ENCODE measurements at regions not wholly inside any gene's neighbourhood (a gene's known extent, or its start where the extent isn't known, plus 50 kb on each side); places are given as distances from the start of the nearest gene placed in this dataset.
A peak's percentile ranks its signal among the peaks of the same experiment; 100 is the strongest.

DNA sequence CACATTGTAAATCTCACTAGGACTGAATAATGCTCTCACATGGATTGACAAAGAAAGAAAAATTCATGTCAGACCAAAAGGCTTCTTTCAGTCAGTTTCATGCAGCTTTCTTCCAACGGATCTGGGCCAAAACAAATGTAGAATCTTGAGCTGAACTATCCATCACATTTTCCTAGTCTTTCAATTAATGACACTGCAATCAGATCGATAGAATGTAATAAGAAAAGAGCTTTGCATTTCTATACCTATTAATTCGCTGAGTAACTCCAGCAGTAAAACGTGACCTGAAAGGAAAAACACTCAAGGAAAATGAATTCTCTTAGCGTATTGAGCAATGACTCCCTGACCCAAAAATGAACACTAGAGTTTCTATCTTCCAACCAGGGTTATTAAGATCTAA, 194.8 kb upstream of the BLID start:
- DNase-seq: peak; percentile 76

DNA sequence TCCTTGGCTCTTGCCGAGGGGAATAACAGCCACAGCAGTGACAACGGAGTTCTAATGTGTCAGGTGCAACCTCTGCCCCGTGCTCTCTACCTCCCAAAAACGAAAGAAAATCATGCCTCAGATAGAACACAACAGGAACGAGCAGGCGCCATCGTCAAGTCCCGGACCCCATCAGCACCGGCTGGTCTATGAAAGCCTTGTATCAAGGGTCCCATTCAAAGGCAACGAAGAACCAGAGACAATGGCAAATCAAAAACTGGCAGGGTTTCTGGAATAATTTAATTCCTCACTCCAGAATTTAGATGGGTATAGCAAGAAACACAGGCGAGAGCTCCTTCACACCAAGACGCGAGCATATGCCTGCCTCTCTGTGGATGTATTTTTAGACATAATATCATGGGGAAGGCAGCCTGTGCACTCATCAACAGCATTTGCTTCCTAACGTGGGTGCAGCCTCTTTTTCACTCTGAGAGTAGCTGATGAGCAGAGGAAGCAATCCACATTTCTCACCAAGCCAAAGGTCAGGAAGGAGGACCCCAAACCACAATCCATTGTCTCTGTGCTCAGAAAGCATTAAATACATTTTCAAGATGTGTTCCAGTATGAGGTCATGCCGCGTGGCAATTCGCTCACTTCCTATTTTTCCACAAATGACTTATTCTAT, 193.4 kb upstream of the BLID start:
- DNase-seq: peak; percentile 69

DNA sequence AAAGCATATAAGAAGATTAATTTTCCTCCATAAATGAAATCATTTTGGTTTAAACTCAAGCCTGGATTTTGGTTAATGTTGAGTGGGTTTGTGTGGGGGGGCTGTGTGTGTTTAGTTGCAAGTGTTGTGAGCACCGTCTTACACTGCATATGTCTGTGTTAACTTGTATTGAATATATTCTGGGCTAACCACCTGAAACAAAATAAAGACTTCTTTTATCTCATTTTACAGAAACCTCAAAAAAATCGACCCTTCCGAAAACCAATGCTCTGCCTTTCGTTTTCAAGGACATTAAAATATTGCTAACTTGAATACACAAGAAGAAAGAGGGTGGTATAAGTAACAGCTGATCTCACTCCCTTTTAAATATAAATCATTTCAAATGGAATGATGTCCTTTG, 192.2 kb upstream of the BLID start:
- peak; percentile 34 for DNase-seq

DNA sequence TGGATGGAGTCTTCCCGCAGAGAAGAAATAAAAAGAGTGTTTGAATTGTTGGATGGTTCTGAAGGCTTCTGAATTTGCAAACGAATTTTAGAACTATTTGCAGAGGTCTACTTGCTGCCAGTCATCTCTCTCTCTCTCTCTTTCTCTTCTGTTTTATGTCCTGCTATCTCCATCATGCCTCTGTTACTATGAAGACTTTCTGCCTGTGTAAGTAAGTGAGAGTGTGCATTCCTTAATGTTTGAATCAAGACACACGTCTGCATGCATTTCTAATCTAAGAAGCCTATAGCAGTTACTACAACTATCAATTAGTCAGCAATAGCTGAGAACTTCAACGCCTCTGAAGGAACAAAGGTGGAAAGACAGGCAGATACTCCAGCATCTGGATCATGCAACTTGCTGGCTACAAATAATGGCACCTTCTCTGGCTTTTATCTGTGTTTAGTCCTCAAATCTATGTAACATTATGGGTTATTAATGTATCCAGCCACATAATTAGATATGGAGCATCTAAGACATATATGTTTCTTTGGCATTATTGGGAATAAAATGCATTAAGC, 191.5 kb upstream of the BLID start:
- peak; percentile 49 for DNase-seq

DNA sequence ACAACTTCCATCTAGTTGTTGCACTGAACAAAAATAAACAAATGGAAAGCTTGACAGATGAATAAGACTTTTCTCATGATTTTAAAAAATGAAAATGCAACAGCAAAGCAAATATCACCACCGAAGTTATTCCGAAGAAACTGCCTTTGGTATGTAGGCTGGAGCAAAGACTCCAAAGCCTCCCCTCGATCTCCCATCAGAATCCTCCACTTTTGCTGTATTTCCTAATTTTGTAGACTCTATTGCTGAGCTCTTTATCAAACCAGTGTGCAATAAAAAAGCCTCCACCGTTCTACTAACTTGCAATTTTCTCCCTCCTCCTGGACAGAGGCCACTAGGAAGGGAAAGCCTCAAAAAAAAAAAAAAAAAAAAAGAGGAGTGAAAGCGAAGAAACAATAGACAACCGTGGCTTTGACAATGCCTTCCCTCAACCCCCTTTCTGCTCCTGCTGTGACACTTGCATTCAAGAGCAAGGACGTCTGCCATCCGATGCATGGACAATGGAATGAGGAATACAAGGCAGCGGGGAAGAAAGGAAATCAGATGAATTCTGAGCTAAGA, 190.9 kb upstream of the BLID start:
- DNase-seq: peak; percentile 35

DNA sequence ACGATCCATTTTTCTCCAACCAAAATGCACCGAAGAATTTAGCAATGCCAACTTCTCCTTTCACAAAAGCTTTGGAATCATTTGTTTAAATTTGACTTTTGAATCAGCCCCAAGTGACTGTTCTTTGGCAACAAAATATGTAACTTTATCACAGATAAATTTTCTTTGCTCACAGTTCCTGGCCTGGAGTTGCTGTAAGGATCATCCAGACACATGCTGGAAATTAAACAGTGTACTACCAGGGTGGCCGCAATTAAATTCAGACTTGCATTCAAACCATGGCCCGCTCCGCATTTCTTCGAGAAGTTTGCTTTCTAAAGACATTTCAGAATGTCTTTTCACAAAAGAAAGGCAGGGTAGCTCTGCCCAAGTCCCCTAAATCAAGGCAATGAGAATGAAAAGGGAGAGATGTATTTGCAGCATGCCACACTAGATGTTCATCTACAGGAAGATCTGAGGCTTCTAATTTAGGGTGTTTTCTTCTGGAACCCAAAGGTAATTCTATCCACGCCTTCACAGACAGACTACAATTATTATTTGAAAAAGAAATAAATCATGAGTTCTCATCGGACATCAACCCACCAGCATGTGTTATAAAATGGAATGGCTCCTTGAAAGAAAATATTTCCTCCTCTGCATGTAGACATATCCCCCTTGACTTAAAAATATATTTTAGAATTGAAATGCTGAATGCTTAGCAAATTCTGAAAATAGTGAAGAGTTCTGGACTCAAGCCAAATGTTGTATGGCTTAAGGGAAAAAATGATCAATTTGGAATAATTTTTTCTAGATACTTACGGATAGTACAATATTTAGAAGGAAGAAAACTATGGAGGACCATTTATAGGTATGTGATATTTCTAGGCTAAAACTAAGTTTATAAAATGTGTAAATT, 189.7 kb upstream of the BLID start:
- peak; percentile 34 for DNase-seq

DNA sequence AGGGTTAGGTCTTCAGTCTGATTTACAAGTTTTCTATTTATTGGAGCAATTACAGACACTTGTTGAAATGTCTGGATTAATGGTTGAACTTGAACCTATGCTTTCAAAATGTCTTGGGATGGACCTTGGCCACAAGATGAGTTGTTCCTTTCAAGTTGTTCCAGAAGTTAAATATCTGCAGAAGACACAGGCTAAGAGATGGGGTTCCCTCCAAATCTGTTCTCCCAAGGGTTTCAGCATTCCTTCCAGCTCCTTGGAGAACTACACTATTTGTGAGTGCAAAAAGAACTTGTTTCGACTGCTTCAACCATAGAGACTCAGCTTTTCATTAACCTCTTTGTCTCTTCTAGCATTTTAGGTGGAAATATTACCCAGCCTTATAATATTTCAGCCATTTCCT, 189.0 kb upstream of the BLID start:
- no peak for DNase-seq

DNA sequence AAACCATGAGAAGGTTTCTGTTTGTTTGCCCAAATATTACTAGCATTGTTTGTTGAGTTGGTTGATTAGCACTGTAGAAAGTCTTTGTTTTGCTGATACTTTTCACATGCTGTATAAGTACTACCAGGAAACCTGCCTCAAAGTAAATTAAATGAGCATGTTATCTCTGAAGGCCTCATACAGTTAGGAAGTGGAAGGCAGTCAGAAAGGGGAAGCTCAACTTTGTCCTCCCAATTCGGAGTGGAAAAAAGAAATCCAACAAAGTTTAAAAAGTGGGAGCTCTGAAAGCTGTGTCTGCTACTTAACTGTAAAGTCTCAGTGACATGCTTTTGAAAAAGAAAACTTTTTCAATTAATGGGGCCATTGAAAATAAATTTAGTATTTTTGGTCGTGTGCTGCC, 188.3 kb upstream of the BLID start:
- no peak for DNase-seq

DNA sequence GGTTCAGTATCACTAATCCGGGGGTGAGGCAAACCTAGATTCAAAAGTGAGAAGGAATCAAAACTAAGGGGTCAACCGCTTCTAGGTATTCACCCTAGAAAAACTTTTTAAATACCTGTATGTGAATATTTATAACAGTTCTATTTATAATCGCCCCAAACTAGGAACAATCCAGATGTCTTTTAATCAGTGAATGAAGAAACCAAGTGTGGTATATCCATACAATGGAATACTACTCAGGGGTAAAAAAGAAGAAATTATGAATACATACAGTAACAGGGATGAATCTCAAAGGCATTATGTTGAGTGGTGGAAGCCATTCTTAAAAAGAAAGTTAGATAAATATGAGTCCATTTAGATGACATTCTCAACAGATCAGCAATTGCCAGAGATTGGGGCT, 178.0 kb upstream of the BLID start:
- DNase-seq: no peak

DNA sequence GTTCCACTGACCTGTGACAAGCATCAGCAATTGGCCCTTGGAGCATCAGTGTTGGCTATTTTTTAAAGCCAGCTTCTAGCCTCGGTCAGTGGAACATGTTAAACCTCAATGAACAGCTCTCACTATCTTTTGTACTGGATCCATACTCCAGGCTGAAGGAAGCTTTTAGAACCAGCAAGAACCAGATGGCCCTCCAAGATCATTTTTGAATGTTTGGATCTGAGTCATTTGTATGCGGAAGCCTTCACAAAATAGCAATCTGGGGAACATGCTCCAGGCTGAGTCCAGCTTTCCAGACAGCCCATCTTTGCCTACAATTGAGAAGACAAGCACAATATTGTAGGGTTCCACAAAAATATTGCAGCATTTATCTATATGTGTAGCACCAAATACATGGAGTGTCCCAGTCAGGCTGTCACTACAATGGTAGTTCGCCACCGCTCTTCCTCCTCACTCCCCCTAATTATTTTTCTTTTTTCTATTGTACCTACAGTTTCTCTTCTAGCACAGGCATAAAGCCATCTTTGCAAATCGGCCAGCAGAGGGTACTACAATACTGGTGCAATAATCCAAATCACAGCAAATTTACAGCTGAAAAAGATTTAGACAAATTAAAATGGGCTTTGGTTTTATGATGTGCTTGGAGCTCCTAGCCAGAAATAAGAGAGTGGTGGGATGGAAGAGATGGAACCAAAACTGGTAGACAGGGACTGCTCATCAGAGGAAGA, 177.4 kb upstream of the BLID start:
- peak; percentile 25 for DNase-seq

DNA sequence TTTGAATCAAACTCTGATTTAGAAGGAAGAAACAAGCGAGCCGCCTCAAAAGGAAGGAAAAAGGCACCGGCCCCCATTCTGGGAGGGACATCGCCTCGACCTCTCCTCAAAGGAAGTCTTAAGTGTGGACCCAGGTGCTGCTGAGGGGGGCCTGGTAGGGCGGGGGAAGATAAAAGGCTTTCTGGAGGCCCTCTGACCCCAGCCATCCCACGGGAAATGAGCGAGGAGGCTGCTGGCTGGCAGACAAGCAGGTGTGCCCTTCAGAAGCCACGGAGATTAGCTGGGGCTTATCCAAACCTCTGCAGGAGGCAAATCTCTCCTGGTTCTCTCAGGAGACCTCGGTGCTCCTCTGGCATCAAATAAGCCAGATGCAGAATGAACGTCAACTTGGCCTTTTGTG, 171.4 kb upstream of the BLID start:
- no peak for DNase-seq

DNA sequence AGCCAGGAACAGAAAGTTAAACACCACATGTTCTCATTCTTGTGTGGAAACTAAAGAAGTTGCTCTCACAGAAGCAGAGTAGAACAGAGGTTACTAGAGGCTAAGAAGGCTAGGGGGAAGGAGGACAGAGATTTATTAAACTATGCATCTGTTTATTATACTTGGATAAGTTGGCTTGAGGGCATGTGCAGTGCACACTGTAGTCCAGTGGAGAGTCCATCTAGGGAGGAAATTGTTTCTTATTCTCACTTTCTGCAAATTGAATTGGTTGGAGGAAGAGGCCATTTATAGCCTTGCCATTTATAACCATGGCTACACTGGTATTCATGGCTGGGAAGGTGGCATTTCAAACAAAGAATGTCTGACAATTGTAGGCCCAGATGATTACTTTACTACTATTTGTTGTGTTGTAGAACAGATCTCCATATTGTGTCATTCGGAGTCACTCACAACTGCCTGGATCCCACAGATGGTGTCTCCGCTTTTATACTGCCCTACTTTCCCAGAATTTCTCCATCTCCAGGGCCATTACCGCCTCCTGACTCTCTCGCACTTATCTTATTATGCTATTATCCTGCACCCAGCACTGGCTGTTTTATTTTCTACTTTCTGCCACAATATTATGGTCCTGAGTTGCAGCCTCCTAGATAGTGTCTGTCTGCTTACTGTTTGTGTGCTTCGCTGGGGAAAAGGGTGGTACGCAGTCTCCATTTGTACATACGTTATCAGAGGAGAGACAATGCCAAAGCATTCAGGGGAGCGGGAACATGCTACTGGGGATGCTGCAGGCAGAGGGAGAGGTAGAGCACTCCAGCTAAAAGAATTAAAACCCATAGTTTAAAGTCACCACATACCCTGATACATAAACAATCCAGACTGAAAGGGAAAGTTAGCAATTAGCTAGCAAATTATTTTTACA, 169.3 kb upstream of the BLID start:
- DNase-seq: no peak

DNA sequence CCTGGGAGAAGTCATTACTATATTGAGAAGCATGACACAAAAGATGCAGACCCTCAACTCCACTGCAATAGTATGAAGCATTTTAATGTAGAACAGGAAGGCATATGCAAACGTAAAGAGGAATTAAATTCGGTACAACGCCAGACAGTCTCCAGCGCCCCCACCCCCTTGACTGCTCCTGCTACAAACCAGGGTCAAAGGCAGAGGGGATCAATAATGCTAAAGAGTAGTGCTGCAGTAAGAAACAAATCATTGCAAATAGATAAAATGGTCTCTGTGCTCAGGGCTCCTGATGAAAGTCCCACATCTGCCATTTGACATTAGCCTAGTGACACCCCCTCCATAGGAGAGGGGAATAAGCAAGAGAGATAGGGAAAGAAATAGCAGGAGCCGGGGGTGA, 164.9 kb upstream of the BLID start:
- no peak for DNase-seq

DNA sequence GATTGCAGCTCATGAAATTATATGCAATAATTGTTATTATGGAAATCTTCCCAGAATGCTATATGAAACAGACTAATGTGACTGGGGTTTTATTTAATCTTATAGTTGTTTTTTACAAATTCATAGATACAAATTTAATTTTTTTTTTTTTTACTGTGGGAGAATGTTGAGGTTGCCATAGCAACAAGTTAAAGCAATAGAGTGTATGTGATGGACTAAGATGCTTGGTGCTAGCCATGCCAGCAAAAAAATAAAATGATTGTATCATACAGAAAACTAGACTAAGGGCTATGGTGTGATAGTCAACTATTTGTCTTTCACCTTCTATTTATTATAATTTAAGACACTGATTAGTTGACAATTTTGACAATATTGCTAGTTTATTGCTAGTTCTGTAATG, 163.2 kb upstream of the BLID start:
- DNase-seq: no peak

DNA sequence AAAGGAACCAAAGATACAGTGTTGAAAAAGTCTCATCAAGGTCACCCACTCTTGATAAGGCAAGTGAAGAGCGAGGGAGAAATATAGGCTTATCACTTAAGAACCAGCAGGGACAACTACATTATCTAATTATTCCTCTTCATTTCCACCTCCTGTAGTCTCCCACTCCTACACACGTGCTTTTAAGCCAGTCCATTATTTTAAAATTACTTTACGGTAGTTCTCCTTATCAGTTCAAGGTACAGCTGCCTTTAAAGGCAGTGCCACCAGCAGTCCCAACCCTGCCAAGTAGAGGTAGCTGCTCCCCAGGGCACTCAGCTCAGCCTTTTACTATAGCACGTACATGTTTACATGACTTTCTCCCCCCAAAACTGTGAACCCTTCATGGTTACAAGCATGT, 161.5 kb upstream of the BLID start:
- no peak for DNase-seq

DNA sequence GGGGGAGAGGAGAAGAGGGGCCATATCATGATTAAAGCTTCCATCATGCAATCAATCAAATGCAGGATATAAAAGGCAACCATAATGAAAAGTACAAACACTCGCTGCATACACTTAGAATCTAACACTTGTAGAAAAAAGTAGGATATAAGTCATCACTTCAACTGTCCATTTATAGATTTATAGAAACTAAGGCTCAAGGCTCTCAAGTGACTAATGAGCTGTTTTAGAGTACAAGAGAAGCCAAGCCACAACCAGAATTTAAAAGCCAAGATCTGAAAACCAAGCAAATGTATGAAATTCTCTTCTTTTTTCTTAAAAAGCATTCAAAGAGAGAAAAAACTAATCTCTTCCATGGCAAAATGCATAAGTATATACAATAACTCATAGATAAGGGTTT, 160.2 kb upstream of the BLID start:
- DNase-seq: no peak

DNA sequence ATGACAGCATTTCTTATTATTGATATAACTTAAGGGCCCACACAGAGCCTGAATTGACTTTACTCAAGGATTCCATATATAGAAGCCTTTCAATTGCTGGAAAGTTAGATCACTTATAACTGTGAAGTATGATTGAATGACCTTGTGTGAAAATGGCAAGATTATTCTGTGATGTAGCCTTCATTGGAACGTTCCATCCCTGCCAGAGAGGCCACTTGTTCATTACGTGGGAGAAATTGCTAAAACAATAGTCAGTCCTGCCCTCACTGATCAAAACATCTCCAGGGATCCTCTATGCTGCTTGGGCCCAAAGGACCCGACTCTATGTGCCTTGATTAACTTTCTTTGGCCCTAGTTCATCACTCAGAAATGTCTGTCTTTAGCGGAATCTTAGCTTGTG, 159.5 kb upstream of the BLID start:
- no peak for DNase-seq

DNA sequence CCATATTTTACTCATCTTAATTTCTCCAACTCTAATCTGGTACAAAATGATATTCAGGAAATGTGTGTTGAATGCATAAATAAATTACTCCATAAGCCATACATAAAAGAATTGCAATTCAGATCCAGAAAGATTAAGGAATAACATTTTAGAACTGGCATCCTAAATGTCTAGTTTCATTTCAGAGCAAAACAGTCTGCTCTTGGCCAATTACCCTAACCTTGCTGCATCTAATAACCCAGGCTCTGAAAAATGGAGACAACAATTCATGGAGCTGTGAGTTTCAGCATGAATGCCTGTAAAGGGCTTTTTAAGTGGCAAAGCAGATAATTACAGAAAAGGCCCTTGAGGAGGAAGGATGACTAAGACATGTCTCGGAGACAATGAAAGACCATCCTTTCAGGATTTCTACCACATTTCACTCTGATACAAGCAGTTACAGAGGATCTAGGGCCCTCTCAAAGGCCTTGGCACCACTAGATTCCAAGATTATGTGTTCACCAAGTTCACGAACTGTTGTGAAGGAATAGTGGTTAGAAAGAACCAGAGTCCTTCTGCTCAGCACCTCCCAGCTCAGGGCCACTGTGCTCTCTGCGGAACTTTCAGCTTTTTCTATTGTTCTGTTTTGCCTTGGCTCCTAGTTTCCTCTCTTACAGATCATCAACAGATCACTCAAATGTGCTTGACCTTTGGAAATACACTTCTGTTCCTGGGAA, 157.6 kb upstream of the BLID start:
- DNase-seq: no peak

DNA sequence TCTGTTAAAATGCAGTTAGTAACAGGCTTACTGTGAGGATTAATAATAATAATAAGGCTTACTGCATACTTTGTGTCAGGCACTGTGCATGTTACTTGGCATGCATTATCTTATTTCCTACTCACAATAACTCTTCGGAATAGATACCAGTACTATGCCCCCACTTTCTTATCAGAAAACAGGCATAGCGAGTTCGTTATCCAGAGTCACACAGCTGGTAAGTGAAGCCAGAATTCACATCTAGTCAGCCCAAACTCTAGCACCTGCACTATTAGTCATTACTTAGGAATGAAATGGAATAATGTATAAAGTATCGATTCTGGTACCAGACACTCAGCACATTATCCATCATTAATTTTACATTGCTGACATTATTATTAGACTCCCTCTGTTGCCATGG, 155.7 kb upstream of the BLID start:
- DNase-seq: no peak

DNA sequence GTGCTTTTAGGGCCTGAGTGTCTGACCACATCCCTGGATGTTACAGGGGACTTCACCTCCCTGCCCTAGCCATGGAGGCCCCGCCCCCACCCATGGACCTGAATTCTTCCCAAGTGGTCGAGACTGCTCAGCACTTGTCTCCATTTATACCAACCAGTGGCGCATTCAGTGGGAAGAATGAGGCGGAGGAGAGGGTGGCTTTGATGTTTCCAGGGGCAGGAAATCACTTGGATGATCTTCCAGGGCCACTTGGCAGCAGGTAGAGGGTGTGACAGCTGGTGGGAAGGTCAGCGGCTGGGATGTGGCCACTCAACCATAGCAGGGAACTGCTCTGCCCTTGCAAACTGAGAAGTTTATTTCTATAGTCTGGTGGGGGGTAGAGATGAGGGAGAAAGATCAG, 155.1 kb upstream of the BLID start:
- no peak for DNase-seq

DNA sequence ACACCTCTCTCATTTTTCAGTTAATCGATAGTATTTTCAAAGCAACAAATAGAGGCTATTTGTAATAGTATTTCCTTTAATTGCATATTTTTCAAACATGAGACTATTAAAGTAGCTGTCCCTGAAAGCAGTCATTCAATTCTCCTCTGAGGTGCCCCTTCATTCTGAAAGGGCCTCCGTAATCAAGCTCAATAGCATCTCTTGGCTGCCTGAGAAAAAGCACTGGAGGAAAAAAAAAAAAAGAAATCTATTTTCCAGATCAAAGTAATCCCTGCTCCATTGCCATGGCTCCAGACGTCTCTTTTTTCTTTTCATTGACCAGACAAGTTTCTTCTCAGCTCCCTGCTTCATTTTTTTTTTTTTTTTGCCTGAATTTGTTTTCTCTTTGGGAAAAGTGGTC, 154.5 kb upstream of the BLID start:
- DNase-seq: no peak

Measured in midbrain (tissue), 1 donor.